Spleen (tissue), 7 donors: ENCODE measurements at regions not wholly inside any gene's neighbourhood (a gene's known extent, or its start where the extent isn't known, plus 50 kb on each side); places are given as distances from the start of the nearest gene placed in this dataset.

Source experiments
- CTCF ChIP-seq, 11 experiments: fragments of 200-600 bp in 7 of 11; fragments of 450-650 bp in 4 of 11; sonication (generic) in 4 of 11; IDR thresholded peaks in 8 of 11; conservative IDR thresholded peaks in 3 of 11; 1 replicate in 7 of 11; 2 replicates in 4 of 11; pipeline versions ENCODE4 v1.4.0 to v1.8.0; 2016 to 2021; ENCODE audit warnings: antibody characterized with exemption in 11 of 11, inconsistent platforms in 4 of 11, mild to moderate bottlenecking in 1 of 11
- POLR2A ChIP-seq, 3 donors: fragments of 450-650 bp; IDR thresholded peaks; one replicate each; pipeline ENCODE4 v1.5.1; 2017; ENCODE audit warnings: antibody characterized with exemption in 3 of 3, mild to moderate bottlenecking in 1 of 3
- POLR2AphosphoS5 ChIP-seq, 3 donors: sonication (generic); formaldehyde crosslinking; IDR thresholded peaks; one replicate each; pipeline ENCODE4 v1.5.1; 2017; ENCODE audit warnings: antibody characterized with exemption in 3 of 3
- donor health status: DM: no; HTN: no; CAD: no; lungs with moderate emphysema.
- donor health status: DM: no; HTN: no; CAD: no.
- donor health status: DM: no; HTN: no; CAD: no.

- TF ChIP-seq CTCF (IDR thresholded peaks at IDR 0.05 in 8 of 11, conservative IDR thresholded peaks at IDR 0.05 in 3 of 11) (no peak), POLR2A (IDR thresholded peaks at IDR 0.05) (no peak), POLR2AphosphoS5 (IDR thresholded peaks at IDR 0.05) (no peak)
Measured at GRCh38 chr13:73691891-73692290, 442.3 kb downstream of the KLF12 start.
